Right lobe of liver (tissue), 4 donors: ENCODE measurements at regions not wholly inside any gene's neighbourhood (a gene's known extent, or its start where the extent isn't known, plus 50 kb on each side); places are given as distances from the start of the nearest gene placed in this dataset.

Experiments used
- CTCF ChIP-seq, 4 donors: fragments of 200-600 bp in 3 of 4; fragments of 450-650 bp in 1 of 4; IDR thresholded peaks; one replicate each; pipeline versions ENCODE4 v1.5.1 to v1.8.0; 2016 to 2022; ENCODE audit warnings: antibody characterized with exemption in 4 of 4, mild to moderate bottlenecking in 2 of 4
- POLR2A ChIP-seq: fragments of 450-650 bp; IDR thresholded peaks from one replicate; pipeline ENCODE4 v1.6.1; 2017; ENCODE audit warnings: antibody characterized with exemption, mild to moderate bottlenecking
- donor health status: DM: no; HTN: no; CAD: no.
- donor health status: DM: no; HTN: no; CAD: no.
- donor health status: DM: no; HTN: yes; CAD: no.

- TF ChIP-seq CTCF (IDR thresholded peaks at IDR 0.05) (no peak), POLR2A (no peak)
These were observed 523.6 kb downstream of the TRAM1L1 start for GRCh38 chr4:116561768-116562167.
